Fibroblast of lung (primary cell): ENCODE measurements at regions not wholly inside any gene's neighbourhood (a gene's known extent, or its start where the extent isn't known, plus 50 kb on each side); places are given as distances from the start of the nearest gene placed in this dataset.

Source experiments
- DNase-seq, 2 donors: peaks; one replicate each; pipeline versions ENCODE4 v3.0.0 to v3.0.0-alpha.2; 2010; ENCODE audit warnings: low read depth in 2 of 2
- H2AFZ ChIP-seq: 2 replicates; pipeline ENCODE4 v1.5.1; 2012; ENCODE audit warnings: low read length, control low read depth, inconsistent platforms
- H3K27ac ChIP-seq: 2 replicates; pipeline ENCODE4 v1.5.1; 2011; ENCODE audit warnings: low read length, control low read depth; ENCODE audit not compliant: insufficient read depth
- H3K27me3 ChIP-seq: 2 replicates; pipeline ENCODE4 v1.5.1; 2011; ENCODE audit warnings: mild to moderate bottlenecking, low read length; ENCODE audit not compliant: control insufficient read depth, insufficient read depth
- H3K36me3 ChIP-seq: 2 replicates; pipeline ENCODE4 v1.5.1; 2011; ENCODE audit warnings: low read length; ENCODE audit not compliant: control insufficient read depth, insufficient read depth
- H3K4me1 ChIP-seq: 2 replicates; pipeline ENCODE4 v1.5.1; 2011; ENCODE audit warnings: low read length; ENCODE audit not compliant: control insufficient read depth, insufficient read depth; ENCODE audit errors: extremely low read depth
- H3K4me2 ChIP-seq: 2 replicates; pipeline ENCODE4 v1.5.1; 2011; ENCODE audit warnings: low read length, control low read depth; ENCODE audit not compliant: insufficient read depth; ENCODE audit errors: extremely low read depth
- H3K4me3 ChIP-seq, 4 experiments: fragments of 200-600 bp in 1 of 4; sonication (generic) in 1 of 4; replicated peaks in 1 of 4; 2 replicates each; pipeline ENCODE4 v1.5.1; 2011 to 2016; ENCODE audit warnings: low read length in 4 of 4, low read depth in 3 of 4, mild to moderate bottlenecking in 3 of 4, control low read depth in 2 of 4, inconsistent platforms in 1 of 4, mixed read lengths in 1 of 4; ENCODE audit not compliant: insufficient read depth in 1 of 4; ENCODE audit errors: control extremely low read depth in 1 of 4
- H3K79me2 ChIP-seq: 2 replicates; pipeline ENCODE4 v1.5.1; 2012; ENCODE audit warnings: mild to moderate bottlenecking, low read length, inconsistent platforms; ENCODE audit not compliant: control insufficient read depth, insufficient read depth
- H3K9ac ChIP-seq: 2 replicates; pipeline ENCODE4 v1.5.1; 2011; ENCODE audit warnings: mild to moderate bottlenecking, low read length, control low read depth; ENCODE audit not compliant: insufficient read depth
- H3K9me3 ChIP-seq: 2 replicates; pipeline ENCODE4 v1.5.1; 2012; ENCODE audit warnings: low read depth, low read length; ENCODE audit not compliant: control insufficient read depth, insufficient read depth
- H4K20me1 ChIP-seq: 2 replicates; pipeline ENCODE4 v1.5.1; 2011; ENCODE audit warnings: low read length; ENCODE audit not compliant: control insufficient read depth, insufficient read depth; ENCODE audit errors: extremely low read depth
- CTCF ChIP-seq, 2 donors: IDR thresholded peaks in 1 of 2; conservative IDR thresholded peaks in 1 of 2; 1 replicate in 1 of 2; 2 replicates in 1 of 2; pipeline ENCODE4 v1.5.1; 2011 to 2012; ENCODE audit warnings: low read length in 2 of 2, control low read depth in 1 of 2, inconsistent platforms in 1 of 2, low read depth in 1 of 2, mild to moderate bottlenecking in 1 of 2
- EZH2 ChIP-seq: IDR thresholded peaks from 2 replicates; pipeline ENCODE4 v1.5.1; 2012; ENCODE audit warnings: low read length, control low read depth, mild to moderate bottlenecking; ENCODE audit errors: missing control alignments

- Histone ChIP-seq H3K9me3 (no peaks in the 10 kb centered on the region), H3K4me1 (no peaks in the 10 kb centered on the region), H2AFZ (no peak overlapping the region), H3K27ac (no peak overlapping the region), H3K4me3 (no peak overlapping the region), H3K79me2 (no peaks in the 10 kb centered on the region), H3K9ac (no peak overlapping the region), H3K27me3 (no peaks in the 10 kb centered on the region), H4K20me1 (no peaks in the 10 kb centered on the region), H3K36me3 (no peaks in the 10 kb centered on the region), H3K4me2 (no peak overlapping the region)
- TF ChIP-seq EZH2 (no peak), CTCF (conservative IDR thresholded peaks at IDR 0.05 in 1 of 2, IDR thresholded peaks at IDR 0.05 in 1 of 2; ENCODE audit: low read depth in 1 of 2, low read length in 2 of 2) (no peak)
- DNase-seq = no peak
These were observed 240.2 kb downstream of the SIPA1L2 start for GRCh38 chr1:232389744-232390143.

- no peaks in the 10 kb centered on the region for H3K4me1 ChIP-seq
- H3K27me3 ChIP-seq = no peaks in the 10 kb centered on the region
- H2AFZ ChIP-seq = no peak overlapping the region
- no peak overlapping the region for H3K9ac ChIP-seq
- H3K36me3 ChIP-seq = no peaks in the 10 kb centered on the region
- H3K27ac ChIP-seq = no peak overlapping the region
- H3K4me2 ChIP-seq = no peak overlapping the region
- H3K79me2 ChIP-seq = no peaks in the 10 kb centered on the region
- no peak for DNase-seq
- H4K20me1 ChIP-seq = no peaks in the 10 kb centered on the region
- H3K4me3 ChIP-seq = no peak overlapping the region
- no peaks in the 10 kb centered on the region for H3K9me3 ChIP-seq
- TF ChIP-seq CTCF (conservative IDR thresholded peaks at IDR 0.05 in 1 of 2, IDR thresholded peaks at IDR 0.05 in 1 of 2; ENCODE audit: low read depth in 1 of 2, low read length in 2 of 2) (no peak), EZH2 (no peak)
These were observed 241.6 kb downstream of the SIPA1L2 start for GRCh38 chr1:232388363-232388762.

GRCh38 chr1:232386721-232387510 is 243.0 kb downstream of the SIPA1L2 start:
- Histone ChIP-seq H3K4me2 (no peak overlapping the region), H3K27ac (no peak overlapping the region), H4K20me1 (no peaks in the 10 kb centered on the region), H3K9me3 (no peaks in the 10 kb centered on the region), H3K36me3 (no peaks in the 10 kb centered on the region), H3K27me3 (no peaks in the 10 kb centered on the region), H3K9ac (no peak overlapping the region), H2AFZ (no peak overlapping the region), H3K79me2 (no peaks in the 10 kb centered on the region), H3K4me1 (no peaks in the 10 kb centered on the region), H3K4me3 (no peak overlapping the region)
- TF ChIP-seq CTCF (conservative IDR thresholded peaks at IDR 0.05 in 1 of 2, IDR thresholded peaks at IDR 0.05 in 1 of 2; ENCODE audit: low read depth in 1 of 2, low read length in 2 of 2) (no peak), EZH2 (no peak)
- DNase-seq = no peak
